Stimulated activated naive CD8-positive, alpha-beta T cell treated with anti-CD3 and anti-CD28 coated beads, Interleukin-15, Interleukin-2, amounts not matched to agents 100 ng/mL and 50 ng/mL, for 24 hours (primary cell): ENCODE measurements at regions not wholly inside any gene's neighbourhood (a gene's known extent, or its start where the extent isn't known, plus 50 kb on each side); places are given as distances from the start of the nearest gene placed in this dataset.

Experiments used
- H3K27ac Mint-ChIP-seq: one replicate; pipeline ENCODE4 v1.8.0; 2021; ENCODE audit warnings: mild to moderate bottlenecking, mixed read lengths
- H3K27me3 Mint-ChIP-seq: one replicate; pipeline ENCODE4 v1.8.0; 2021; ENCODE audit warnings: mixed read lengths
- H3K36me3 Mint-ChIP-seq: one replicate; pipeline ENCODE4 v1.8.0; 2021; ENCODE audit warnings: low read depth, mixed read lengths
- H3K4me1 Mint-ChIP-seq: one replicate; pipeline ENCODE4 v1.8.0; 2021; ENCODE audit warnings: low read depth, mixed read lengths
- H3K4me3 Mint-ChIP-seq: one replicate; pipeline ENCODE4 v1.8.0; 2021; ENCODE audit warnings: mild to moderate bottlenecking, mixed read lengths
- H3K9me3 Mint-ChIP-seq: one replicate; pipeline ENCODE4 v1.8.0; 2021; ENCODE audit warnings: mixed read lengths

DNA sequence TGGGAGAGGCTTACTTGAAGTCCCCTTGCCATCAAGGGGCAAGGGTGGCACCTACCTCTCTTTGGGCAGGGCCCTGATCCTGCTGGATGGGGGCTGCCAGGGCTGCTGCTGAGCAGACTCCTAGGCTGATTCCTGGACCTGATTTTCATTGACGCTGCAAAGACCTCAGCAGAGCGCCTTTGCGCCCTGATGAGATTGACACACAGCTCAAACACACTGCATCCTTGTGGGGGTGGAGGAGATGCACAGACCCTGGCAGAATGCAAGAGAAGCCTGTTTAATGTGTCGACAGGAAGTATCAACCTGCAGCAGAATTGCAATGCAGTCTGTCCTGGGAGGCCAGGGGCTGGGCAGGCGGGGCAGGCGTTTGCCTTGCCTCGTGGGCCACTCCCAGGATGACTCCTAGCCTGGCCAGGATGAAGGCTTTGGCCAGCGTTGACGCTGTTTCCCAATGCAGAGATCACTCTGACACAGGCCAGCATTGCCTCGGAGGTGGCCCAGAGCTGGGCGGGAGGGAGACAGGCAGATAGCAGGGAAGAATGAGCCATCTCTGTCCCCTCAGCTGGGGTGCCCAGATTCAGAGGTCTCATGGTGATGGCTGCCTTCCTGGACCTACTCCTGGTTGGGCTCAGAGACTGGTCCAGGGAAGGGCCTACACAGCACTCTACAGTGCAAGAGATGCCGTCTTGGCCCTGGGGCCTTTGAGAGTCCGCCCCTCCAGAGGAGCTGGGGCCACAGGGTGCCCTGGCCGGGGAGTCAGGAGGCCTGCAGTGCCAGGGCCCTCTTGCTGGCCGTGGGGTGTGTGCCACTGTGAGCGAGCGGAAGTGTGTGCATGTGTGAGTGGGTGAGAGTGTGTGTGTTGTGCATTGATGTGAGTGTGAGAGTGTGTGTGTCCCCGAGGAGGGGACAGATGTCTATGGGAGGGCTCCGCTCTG lies 108.3 kb downstream of the KIF26A start:
- H3K27me3 Mint-ChIP-seq: no peaks in the 10 kb centered on the region
- H3K4me1 Mint-ChIP-seq: no peaks in the 10 kb centered on the region
- H3K36me3 Mint-ChIP-seq: no peaks in the 10 kb centered on the region
- H3K9me3 Mint-ChIP-seq: peaks cover 7% of the 10 kb centered on the region
- H3K4me3 Mint-ChIP-seq: no peak overlapping the region
- H3K27ac Mint-ChIP-seq: no peak overlapping the region

DNA sequence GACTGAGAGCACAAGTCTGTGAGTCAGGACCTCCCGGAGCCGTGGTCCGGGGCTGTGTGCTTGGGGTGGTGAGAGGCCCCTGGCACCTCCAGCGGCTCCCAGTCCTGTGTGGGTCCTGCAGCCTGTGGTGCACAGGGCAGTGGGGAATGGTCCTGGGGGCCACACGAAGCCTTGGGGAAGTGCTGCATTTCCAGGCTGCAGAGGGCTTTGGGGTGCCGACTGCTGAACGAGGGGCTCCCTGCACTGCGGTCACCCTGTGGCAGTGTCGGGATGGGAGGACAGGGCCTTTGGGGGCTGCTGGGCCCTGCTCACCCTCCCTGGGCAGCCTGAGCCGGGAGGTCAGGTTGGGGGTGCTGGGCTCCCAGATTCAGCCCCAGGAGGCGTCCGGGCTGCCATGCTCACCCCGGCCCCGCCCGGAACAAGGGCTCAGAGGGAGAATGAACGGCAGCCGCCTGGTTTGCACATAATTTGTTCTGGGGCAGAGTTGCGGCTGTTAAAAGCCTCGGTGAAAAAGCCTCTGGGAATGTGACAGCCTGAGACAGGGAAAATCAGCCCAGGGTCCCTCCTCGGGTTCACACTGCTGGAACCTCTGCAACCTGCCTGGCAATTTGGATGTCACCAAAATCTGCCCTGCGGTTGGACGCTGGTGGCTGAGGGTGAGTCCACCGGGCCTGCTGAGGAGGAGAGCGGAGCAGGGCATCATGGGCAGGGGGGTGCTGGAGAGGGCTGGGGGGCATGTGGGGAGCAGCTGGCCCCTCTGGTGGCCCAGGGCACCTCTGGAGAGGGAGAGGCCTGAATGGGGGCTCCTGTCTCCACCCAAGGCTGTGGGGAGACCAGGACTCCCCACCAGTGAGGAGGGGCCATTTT lies 109.2 kb downstream of the KIF26A start:
- peaks cover 7% of the 10 kb centered on the region for H3K9me3 Mint-ChIP-seq

DNA sequence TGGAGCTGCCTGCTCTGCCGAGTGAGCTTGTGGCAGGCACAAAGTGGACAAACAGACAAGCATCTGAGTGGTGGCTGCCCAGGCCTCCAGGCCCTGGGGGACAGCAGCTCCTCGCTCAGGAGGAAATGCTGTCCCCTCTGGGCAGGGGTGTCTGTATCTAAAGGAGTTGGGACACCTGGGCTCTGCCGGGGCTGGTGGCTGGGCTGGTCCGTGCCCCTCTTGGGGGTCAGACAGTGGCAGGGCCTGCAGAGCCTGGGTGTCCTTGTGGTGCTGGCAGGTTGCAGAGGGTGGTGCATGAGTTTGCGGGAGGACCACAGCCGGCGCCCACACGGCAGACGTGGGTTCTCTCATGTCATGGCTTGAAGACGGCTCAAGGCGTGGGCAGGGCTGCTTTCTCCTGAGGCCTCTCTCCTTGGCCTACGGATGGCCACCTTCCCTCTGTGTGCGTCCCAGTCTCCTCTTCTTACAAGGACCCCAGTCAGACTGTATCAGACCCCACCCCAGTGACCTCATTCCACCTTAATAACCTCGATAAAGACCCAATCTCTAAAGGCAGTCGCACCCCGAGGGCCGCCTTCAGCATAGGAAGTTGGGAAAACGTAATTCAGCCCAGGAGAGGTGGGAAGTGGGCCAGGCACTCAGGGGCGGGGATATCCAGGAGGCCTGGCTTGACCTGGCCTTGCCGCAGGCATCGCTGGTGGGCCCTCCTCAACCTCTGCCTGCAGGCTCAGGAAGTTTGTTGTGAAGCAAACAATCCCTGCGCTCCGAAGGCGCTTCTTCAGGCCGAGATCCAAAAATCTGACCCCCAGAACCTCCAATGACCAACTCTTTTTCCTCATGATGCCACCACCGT lies 110.0 kb downstream of the KIF26A start:
- Mint-ChIP-seq H3K36me3 (no peaks in the 10 kb centered on the region), H3K4me1 (no peaks in the 10 kb centered on the region), H3K4me3 (no peak overlapping the region), H3K27ac (no peak overlapping the region), H3K9me3 (peaks cover 7% of the 10 kb centered on the region), H3K27me3 (no peaks in the 10 kb centered on the region)

More for the DNA sequence above, 109.2 kb downstream of the KIF26A start:
- Mint-ChIP-seq H3K4me3 (no peak overlapping the region), H3K4me1 (no peaks in the 10 kb centered on the region), H3K36me3 (no peaks in the 10 kb centered on the region), H3K27me3 (no peaks in the 10 kb centered on the region), H3K27ac (no peak overlapping the region)

DNA sequence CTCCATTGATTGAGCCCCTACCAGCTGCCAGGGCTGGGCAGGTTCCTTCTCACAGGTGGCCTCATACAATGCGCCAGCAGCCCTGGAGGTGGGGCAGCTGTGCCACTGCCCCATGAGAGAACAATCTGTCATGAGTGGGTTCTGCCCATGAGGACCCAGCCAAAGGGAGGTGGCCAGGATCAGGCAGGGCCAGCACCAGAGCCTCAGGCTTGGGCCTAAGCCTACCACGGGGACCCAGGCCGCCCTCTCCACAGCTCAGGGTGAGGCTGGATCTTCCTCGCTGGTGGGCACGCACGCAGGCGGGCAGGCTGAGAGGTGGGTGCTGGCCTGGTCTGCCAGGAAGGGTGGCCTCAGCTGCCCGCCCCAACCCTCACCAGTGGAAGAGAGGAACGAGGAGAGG lies 110.7 kb downstream of the KIF26A start:
- H3K27me3 Mint-ChIP-seq: no peaks in the 10 kb centered on the region
- no peak overlapping the region for H3K27ac Mint-ChIP-seq

DNA sequence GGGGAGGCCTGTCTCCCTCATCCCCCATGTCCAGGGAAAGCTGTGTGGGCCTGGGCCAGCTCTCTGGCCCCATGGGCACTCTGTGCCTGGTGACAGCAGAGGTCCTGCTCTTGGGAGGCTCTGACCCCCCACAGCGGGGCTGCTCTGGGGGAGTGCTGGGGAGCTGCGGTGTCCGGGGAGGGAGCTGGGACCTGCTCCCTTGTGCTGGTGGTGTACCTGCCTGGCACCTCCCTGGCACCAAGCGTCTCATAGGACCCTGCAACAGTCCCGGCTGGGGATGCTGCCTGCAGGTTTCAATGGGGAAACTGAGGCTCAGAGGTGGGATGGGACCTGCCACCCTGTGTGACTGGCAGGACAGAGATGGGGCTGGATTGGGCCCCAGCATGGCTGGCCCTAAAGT lies 111.3 kb downstream of the KIF26A start:
- H3K27me3 Mint-ChIP-seq: peaks cover 4% of the 10 kb centered on the region
- peaks cover 7% of the 10 kb centered on the region for H3K9me3 Mint-ChIP-seq
- H3K4me3 Mint-ChIP-seq: no peak overlapping the region
- no peaks in the 10 kb centered on the region for H3K36me3 Mint-ChIP-seq
- no peak overlapping the region for H3K27ac Mint-ChIP-seq
- H3K4me1 Mint-ChIP-seq: no peaks in the 10 kb centered on the region

More for the DNA sequence above, 110.7 kb downstream of the KIF26A start:
- Mint-ChIP-seq H3K4me1 (no peaks in the 10 kb centered on the region), H3K36me3 (no peaks in the 10 kb centered on the region), H3K4me3 (no peak overlapping the region), H3K9me3 (peaks cover 7% of the 10 kb centered on the region)

DNA sequence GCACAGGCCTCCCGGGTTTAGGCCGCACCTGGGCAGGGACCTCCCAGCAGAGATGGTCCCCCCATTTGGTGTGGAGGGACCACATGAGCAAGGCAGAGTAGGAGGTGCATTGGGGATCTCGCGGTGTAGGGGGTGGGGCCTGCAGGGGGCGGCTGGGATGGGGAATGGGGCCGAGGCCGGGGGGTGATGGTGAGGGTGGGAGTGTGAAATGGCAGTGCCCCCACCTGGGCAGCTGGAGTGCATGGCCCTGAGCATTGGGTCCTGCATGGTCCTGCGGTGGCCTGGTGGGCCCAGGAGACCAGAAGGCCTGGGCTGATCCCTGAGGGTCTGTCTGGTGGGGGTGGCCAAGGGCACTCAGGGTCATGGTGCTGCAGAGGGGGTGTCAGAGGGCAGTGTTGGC lies 111.8 kb downstream of the KIF26A start:
- Mint-ChIP-seq H3K4me1 (no peaks in the 10 kb centered on the region), H3K27ac (no peak overlapping the region), H3K27me3 (peaks cover 4% of the 10 kb centered on the region), H3K9me3 (peaks cover 7% of the 10 kb centered on the region), H3K36me3 (no peaks in the 10 kb centered on the region), H3K4me3 (no peak overlapping the region)

DNA sequence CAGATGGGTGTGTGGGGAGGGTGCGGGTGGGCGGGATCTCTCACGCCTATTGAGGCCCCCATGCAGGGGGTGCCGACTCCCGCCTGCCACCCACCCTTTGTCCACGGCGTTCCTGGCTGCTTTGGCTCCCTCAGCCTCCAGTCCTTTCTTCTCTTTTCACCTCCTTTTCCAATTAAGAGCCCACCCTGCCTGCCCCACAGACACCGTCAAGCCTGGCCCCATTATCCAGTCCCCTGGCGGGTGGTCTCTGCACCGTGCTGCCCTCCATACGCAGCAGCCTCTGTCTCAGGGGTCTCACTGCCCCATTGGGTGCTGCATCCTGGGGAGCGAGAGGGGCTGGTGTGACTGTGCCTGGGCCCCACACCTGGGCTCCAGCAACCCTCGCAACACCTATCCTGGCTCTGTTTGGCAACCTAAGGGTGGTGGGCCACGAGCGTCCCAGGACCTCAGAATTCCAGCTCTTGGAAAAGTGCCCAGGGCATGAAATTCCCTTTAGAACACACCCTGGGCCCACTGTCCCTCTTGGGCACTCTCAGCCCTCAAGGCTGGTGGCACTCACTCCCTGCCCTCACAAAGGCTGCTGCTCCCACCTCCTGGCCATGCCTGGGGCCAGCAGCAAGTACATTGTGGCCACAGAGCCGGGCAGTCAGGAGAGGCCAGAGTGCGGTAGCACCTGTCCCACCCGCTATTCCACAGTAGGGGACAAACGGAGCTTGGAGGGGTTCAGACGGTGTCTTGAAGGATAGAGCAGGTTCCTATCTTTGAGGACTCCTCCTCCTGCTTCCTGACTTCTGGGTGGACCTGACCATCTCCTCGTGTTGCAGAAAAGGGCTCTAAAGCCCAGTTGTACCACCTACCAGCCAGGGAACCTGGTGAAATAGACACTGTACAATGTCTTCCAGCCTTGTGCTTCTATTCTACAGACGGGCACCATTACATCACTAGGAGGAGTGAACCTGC lies 114.1 kb downstream of the KIF26A start:
- peaks cover 16% of the 10 kb centered on the region for H3K27me3 Mint-ChIP-seq
- no peaks in the 10 kb centered on the region for H3K9me3 Mint-ChIP-seq
- H3K4me3 Mint-ChIP-seq: no peak overlapping the region
- H3K4me1 Mint-ChIP-seq: no peaks in the 10 kb centered on the region
- no peak overlapping the region for H3K27ac Mint-ChIP-seq
- no peaks in the 10 kb centered on the region for H3K36me3 Mint-ChIP-seq

DNA sequence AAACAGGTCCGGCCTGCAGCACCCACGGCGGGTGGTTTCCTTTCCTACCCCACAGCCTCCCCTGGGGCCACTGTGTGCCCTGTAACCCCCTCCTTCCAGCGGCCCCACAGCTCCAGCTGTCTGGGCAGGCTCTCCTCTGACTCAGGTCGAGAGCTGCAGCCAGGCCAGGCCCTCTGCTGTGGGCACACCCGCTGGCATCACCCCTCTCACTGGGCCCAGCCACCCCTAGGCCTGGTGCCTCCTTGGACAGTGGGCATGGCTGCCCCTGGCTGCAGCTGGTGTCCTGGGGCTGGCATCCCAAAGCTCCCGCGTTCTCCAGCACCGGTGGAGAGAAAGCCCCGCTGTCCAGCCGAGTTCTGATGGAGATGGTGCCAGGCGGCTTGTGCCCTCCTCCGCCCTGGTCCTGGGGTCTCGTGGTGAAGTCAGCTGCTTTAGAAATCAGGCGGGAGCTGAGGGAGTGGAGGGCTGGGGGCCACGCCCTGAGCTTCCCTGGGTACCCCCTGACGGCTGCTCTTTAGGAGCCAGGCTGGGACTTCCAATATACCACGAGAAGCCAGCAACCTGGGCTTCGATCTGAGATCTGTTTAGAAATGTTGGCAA lies 114.9 kb downstream of the KIF26A start:
- Mint-ChIP-seq H3K4me1 (no peaks in the 10 kb centered on the region), H3K36me3 (no peaks in the 10 kb centered on the region), H3K27ac (no peak overlapping the region), H3K4me3 (no peak overlapping the region), H3K9me3 (no peaks in the 10 kb centered on the region), H3K27me3 (peaks cover 22% of the 10 kb centered on the region)

DNA sequence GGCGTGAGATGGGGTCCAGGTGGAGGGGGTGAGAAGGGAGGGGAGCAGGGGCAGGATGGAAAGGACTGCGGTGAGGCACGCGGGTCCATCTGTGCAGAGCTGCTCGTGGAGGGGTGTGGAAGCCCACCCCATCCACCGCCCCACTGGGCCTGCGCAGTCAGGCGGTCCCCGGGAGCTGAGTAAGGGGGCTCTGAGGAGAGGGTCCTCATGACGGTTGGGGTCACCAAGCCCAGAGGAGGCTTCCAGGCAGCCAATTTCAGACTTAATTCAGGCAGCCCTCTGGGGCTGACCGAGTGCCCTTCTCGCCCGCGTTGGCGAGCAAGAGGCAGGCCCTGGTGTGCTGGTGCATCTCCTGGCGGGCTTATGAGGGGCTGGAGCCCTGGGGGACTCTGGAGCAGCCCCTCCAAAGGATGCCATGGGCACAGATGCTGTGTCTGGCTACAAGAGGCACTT lies 115.5 kb downstream of the KIF26A start:
- Mint-ChIP-seq H3K27me3 (peaks cover 24% of the 10 kb centered on the region), H3K27ac (no peak overlapping the region), H3K4me3 (no peak overlapping the region), H3K9me3 (no peaks in the 10 kb centered on the region), H3K4me1 (no peaks in the 10 kb centered on the region), H3K36me3 (no peaks in the 10 kb centered on the region)

DNA sequence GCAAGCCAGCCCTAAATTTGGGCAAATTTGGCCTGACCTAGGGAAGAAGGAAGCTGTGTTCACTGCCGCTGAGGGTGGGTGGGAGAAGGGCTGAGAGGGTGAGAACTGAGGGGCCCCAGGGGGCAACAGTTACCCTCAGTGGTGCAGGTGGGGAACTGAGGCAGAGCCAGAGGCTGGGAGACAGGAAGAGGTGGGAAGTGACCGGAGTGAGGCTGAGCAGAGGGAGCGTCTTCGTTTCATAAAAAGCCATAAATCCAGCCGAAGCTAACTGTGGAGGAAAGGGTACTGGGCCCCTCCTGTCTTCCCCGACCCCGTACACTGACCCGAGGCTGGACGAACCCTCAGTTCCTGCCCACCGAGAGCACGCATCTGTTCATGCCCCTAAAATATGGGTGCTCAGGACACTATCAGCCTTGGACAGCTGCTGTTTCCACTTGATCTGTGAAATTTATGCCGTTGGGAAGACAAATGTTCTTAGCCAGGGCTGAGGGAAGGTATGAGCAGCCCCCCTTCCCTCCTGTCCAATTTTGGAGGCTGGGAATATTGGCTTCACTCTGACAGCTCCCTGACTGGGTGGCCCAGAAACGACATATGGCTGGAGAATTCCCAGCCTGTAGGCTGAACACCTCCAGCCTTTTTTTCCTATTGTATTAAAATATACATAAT lies 116.5 kb downstream of the KIF26A start:
- Mint-ChIP-seq H3K4me1 (no peaks in the 10 kb centered on the region), H3K9me3 (peaks cover under 1% of the 10 kb centered on the region), H3K27me3 (peaks cover 30% of the 10 kb centered on the region), H3K36me3 (no peaks in the 10 kb centered on the region), H3K27ac (no peak overlapping the region), H3K4me3 (no peak overlapping the region)

DNA sequence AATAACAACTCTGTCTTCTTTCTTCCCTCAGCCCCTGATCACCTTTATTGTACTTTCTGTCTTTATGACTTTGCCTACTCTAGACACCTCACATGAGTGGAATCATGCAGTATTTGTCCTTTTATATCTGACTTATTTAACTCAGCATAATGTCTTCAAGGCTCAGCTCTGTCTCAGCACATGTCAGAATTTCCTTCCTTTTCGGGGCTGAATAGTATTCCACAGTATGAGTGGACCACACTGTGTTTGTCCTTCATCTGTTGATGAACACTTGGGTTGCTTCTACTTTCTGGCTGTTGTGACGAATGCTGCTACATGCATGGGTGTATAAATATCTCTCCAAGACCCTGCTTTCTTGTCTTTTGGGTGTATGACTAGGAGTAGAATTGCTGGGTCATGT lies 117.6 kb downstream of the KIF26A start:
- H3K4me3 Mint-ChIP-seq: no peak overlapping the region
- H3K36me3 Mint-ChIP-seq: no peaks in the 10 kb centered on the region
- no peak overlapping the region for H3K27ac Mint-ChIP-seq
- peaks cover 8% of the 10 kb centered on the region for H3K9me3 Mint-ChIP-seq
- no peaks in the 10 kb centered on the region for H3K4me1 Mint-ChIP-seq
- H3K27me3 Mint-ChIP-seq: peaks cover 30% of the 10 kb centered on the region

DNA sequence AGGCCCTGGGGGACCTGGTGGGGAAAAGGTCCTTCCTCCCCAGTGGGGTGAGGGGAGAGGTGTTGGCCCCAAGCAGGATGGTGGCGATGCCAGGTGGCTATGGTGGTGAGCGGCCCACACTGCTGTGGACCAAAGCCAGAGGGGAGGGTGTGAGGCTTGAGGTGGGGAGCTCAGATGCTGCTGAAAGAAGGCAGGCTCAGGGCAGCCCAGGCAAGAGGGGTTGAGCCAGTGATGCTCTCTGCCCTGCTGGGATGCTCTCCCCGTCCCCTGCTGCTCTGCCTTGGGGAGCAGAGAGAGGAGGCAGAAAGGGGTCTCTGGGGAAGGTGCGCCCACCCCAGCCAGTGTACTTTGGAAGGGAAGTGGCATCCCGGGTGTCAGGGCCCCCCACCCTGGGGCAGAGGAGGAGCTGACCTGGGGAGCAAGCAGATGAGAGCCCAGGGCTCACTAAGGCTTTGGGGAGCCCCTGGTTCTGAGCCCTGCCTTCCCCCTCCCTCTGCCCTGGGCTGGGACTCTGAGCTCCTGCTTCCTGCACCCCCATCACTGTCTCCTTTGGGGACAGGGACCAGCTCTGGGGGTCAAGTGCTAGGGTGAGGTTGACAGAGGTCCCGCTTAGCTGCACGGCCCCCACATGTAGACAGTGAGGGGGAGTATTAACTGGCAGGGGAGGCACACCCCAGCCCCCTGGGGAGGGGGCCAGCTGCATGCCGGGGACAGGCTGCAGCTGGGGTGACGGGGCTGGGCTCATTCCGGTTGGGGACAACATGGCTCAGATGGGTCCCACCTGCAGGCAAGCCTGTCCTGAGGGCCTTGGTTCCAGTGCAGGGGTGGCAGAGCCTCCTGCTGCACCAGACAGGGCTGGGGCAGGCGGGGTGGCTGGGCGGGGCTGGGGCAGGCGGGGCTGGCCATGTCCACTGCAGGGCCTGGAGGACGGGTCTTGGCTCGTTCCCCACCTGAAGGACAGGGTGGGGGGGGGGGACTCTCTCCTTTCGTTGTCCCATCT lies 124.4 kb downstream of the KIF26A start:
- Mint-ChIP-seq H3K27ac (no peak overlapping the region), H3K36me3 (no peaks in the 10 kb centered on the region), H3K4me1 (no peaks in the 10 kb centered on the region), H3K9me3 (peaks cover 13% of the 10 kb centered on the region), H3K27me3 (peaks cover 19% of the 10 kb centered on the region), H3K4me3 (no peak overlapping the region)
